ENCODE measurements at regions not wholly inside any gene's neighbourhood (a gene's known extent, or its start where the extent isn't known, plus 50 kb on each side); places are given as distances from the start of the nearest gene placed in this dataset.

- Histone ChIP-seq H3K36me3 (ENCODE audit: control insufficient read depth, insufficient read depth, low read length) (no peaks in the 10 kb centered on the region), H3K4me1 (ENCODE audit: control insufficient read depth, extremely low read depth, insufficient read depth, low read length) (no peaks in the 10 kb centered on the region), H3K79me2 (ENCODE audit: control insufficient read depth, insufficient read depth, low read length) (no peaks in the 10 kb centered on the region), H3K4me3 (replicated peaks in 1 of 4; ENCODE audit: control extremely low read depth in 1 of 4, insufficient read depth in 1 of 4, low read depth in 3 of 4, low read length in 4 of 4) (no peak overlapping the region), H3K9me3 (ENCODE audit: control insufficient read depth, insufficient read depth, low read depth, low read length) (no peaks in the 10 kb centered on the region), H3K9ac (ENCODE audit: insufficient read depth, low read length) (no peak overlapping the region), H3K27me3 (ENCODE audit: control insufficient read depth, insufficient read depth, low read length) (no peaks in the 10 kb centered on the region), H3K27ac (ENCODE audit: insufficient read depth, low read length) (no peak overlapping the region), H3K4me2 (ENCODE audit: extremely low read depth, insufficient read depth, low read length) (no peak overlapping the region), H2AFZ (ENCODE audit: low read length) (no peak overlapping the region), H4K20me1 (ENCODE audit: control insufficient read depth, extremely low read depth, insufficient read depth, low read length) (no peaks in the 10 kb centered on the region)
- TF ChIP-seq CTCF (conservative IDR thresholded peaks at IDR 0.05 in 1 of 2, IDR thresholded peaks at IDR 0.05 in 1 of 2; ENCODE audit: low read depth in 1 of 2, low read length in 2 of 2) (no peak), EZH2 (IDR thresholded peaks at IDR 0.05; ENCODE audit: low read length, missing control alignments) (no peak)
- DNase-seq (ENCODE audit: low read depth in 2 of 2) = no peak
These were observed 546.3 kb upstream of the NETO1 start for GRCh38 chr18:73414069-73414468.

GRCh38 chr18:73409242-73409641, 541.5 kb upstream of the NETO1 start:
- H3K27me3 ChIP-seq (ENCODE audit: control insufficient read depth, insufficient read depth, low read length) = no peaks in the 10 kb centered on the region
- H3K79me2 ChIP-seq (ENCODE audit: control insufficient read depth, insufficient read depth, low read length) = no peaks in the 10 kb centered on the region
- H3K27ac ChIP-seq (ENCODE audit: insufficient read depth, low read length) = no peak overlapping the region
- no peak overlapping the region for H3K9ac ChIP-seq (ENCODE audit: insufficient read depth, low read length)
- no peaks in the 10 kb centered on the region for H3K36me3 ChIP-seq (ENCODE audit: control insufficient read depth, insufficient read depth, low read length)
- H3K4me2 ChIP-seq (ENCODE audit: extremely low read depth, insufficient read depth, low read length) = no peak overlapping the region
- no peaks in the 10 kb centered on the region for H3K9me3 ChIP-seq (ENCODE audit: control insufficient read depth, insufficient read depth, low read depth, low read length)
- peak; percentile 28 to 35 for DNase-seq (ENCODE audit: low read depth in 2 of 2)
- no peak overlapping the region for H2AFZ ChIP-seq (ENCODE audit: low read length)
- no peaks in the 10 kb centered on the region for H4K20me1 ChIP-seq (ENCODE audit: control insufficient read depth, extremely low read depth, insufficient read depth, low read length)
- no peaks in the 10 kb centered on the region for H3K4me1 ChIP-seq (ENCODE audit: control insufficient read depth, extremely low read depth, insufficient read depth, low read length)
- TF ChIP-seq CTCF (conservative IDR thresholded peaks at IDR 0.05 in 1 of 2, IDR thresholded peaks at IDR 0.05 in 1 of 2; ENCODE audit: low read depth in 1 of 2, low read length in 2 of 2) (no peak), EZH2 (IDR thresholded peaks at IDR 0.05; ENCODE audit: low read length, missing control alignments) (no peak)
- no peak overlapping the region for H3K4me3 ChIP-seq (replicated peaks in 1 of 4; ENCODE audit: control extremely low read depth in 1 of 4, insufficient read depth in 1 of 4, low read depth in 3 of 4, low read length in 4 of 4)

- DNase-seq (ENCODE audit: low read depth in 2 of 2) = peak in 1 of 2 donors; percentile 63
- H3K4me2 ChIP-seq (ENCODE audit: extremely low read depth, insufficient read depth, low read length) = no peak overlapping the region
- no peaks in the 10 kb centered on the region for H3K79me2 ChIP-seq (ENCODE audit: control insufficient read depth, insufficient read depth, low read length)
- H3K27ac ChIP-seq (ENCODE audit: insufficient read depth, low read length) = no peak overlapping the region
- H2AFZ ChIP-seq (ENCODE audit: low read length) = no peak overlapping the region
- H3K4me1 ChIP-seq (ENCODE audit: control insufficient read depth, extremely low read depth, insufficient read depth, low read length) = no peaks in the 10 kb centered on the region
- no peak overlapping the region for H3K4me3 ChIP-seq (replicated peaks in 1 of 4; ENCODE audit: control extremely low read depth in 1 of 4, insufficient read depth in 1 of 4, low read depth in 3 of 4, low read length in 4 of 4)
- H3K27me3 ChIP-seq (ENCODE audit: control insufficient read depth, insufficient read depth, low read length) = no peaks in the 10 kb centered on the region
- no peaks in the 10 kb centered on the region for H3K9me3 ChIP-seq (ENCODE audit: control insufficient read depth, insufficient read depth, low read depth, low read length)
- H3K9ac ChIP-seq (ENCODE audit: insufficient read depth, low read length) = no peak overlapping the region
- TF ChIP-seq CTCF (conservative IDR thresholded peaks at IDR 0.05 in 1 of 2, IDR thresholded peaks at IDR 0.05 in 1 of 2; ENCODE audit: low read depth in 1 of 2, low read length in 2 of 2) = no peak
- TF ChIP-seq EZH2 (IDR thresholded peaks at IDR 0.05; ENCODE audit: low read length, missing control alignments) = no peak
- H4K20me1 ChIP-seq (ENCODE audit: control insufficient read depth, extremely low read depth, insufficient read depth, low read length) = no peaks in the 10 kb centered on the region
- H3K36me3 ChIP-seq (ENCODE audit: control insufficient read depth, insufficient read depth, low read length) = no peaks in the 10 kb centered on the region
These were observed 540.7 kb upstream of the NETO1 start for GRCh38 chr18:73408469-73408868.

Measured in fibroblast of lung (primary cell).